Central memory CD8-positive, alpha-beta T cell (primary cell): ENCODE measurements at regions not wholly inside any gene's neighbourhood (a gene's known extent, or its start where the extent isn't known, plus 50 kb on each side); places are given as distances from the start of the nearest gene placed in this dataset.

ENCODE experiments used
- ATAC-seq: fragments of 150-1000 bp; cut with Tn5 transposase; replicated peaks from 2 replicates; pipeline ENCODE4 v1.10.0; 2022; ENCODE audit warnings: mild to moderate bottlenecking, moderate FRiP score, moderate number of reproducible peaks; ENCODE audit not compliant: poor library complexity, severe bottlenecking; ENCODE audit errors: extremely low read depth
- DNase-seq, 2 donors: peaks; one replicate each; pipeline ENCODE4 v3.0.0; 2021; ENCODE audit warnings: low spot score in 2 of 2
- H3K27ac Mint-ChIP-seq: one replicate; pipeline ENCODE4 v1.8.0; 2022; ENCODE audit warnings: low read depth, mild to moderate bottlenecking, moderate library complexity, mixed read lengths
- H3K27me3 Mint-ChIP-seq: one replicate; pipeline ENCODE4 v1.8.0; 2022; ENCODE audit warnings: mixed read lengths
- H3K36me3 Mint-ChIP-seq: one replicate; pipeline ENCODE4 v1.8.0; 2022; ENCODE audit warnings: mild to moderate bottlenecking, moderate library complexity, mixed read lengths; ENCODE audit not compliant: insufficient read depth
- H3K4me1 Mint-ChIP-seq: one replicate; pipeline ENCODE4 v1.8.0; 2022; ENCODE audit warnings: mixed read lengths
- H3K4me3 Mint-ChIP-seq: one replicate; pipeline ENCODE4 v1.8.0; 2022; ENCODE audit warnings: mild to moderate bottlenecking, moderate library complexity, mixed read lengths
- H3K9me3 Mint-ChIP-seq: one replicate; pipeline ENCODE4 v1.8.0; 2022; ENCODE audit warnings: mixed read lengths

- Mint-ChIP-seq H3K27ac (no peak overlapping the region), H3K9me3 (no peaks in the 10 kb centered on the region), H3K36me3 (no peaks in the 10 kb centered on the region), H3K4me3 (no peak overlapping the region), H3K27me3 (peaks cover 9% of the 10 kb centered on the region), H3K4me1 (no peaks in the 10 kb centered on the region)
- DNase-seq (no peak), ATAC-seq (no peak)
Measured at GRCh38 chr11:69377029-69377952, 83.3 kb downstream of the MYEOV start.

GRCh38 chr11:69377953-69378302, 84.0 kb downstream of the MYEOV start:
- Mint-ChIP-seq H3K4me3 (no peak overlapping the region), H3K27ac (no peak overlapping the region), H3K9me3 (no peaks in the 10 kb centered on the region), H3K36me3 (no peaks in the 10 kb centered on the region), H3K27me3 (peaks cover 2% of the 10 kb centered on the region), H3K4me1 (no peaks in the 10 kb centered on the region)
- no peak for ATAC-seq
- DNase-seq: no peak

- H3K4me1 Mint-ChIP-seq: no peaks in the 10 kb centered on the region
- H3K36me3 Mint-ChIP-seq: no peaks in the 10 kb centered on the region
- H3K9me3 Mint-ChIP-seq: no peaks in the 10 kb centered on the region
- no peak overlapping the region for H3K27ac Mint-ChIP-seq
- H3K4me3 Mint-ChIP-seq: no peak overlapping the region
- no peaks in the 10 kb centered on the region for H3K27me3 Mint-ChIP-seq
- DNase-seq: no peak
- no peak for ATAC-seq
Measured at GRCh38 chr11:69378303-69379141, 84.6 kb downstream of the MYEOV start.

- Mint-ChIP-seq H3K4me1 (no peaks in the 10 kb centered on the region), H3K4me3 (no peak overlapping the region), H3K36me3 (no peaks in the 10 kb centered on the region), H3K27me3 (no peaks in the 10 kb centered on the region), H3K27ac (no peak overlapping the region), H3K9me3 (no peaks in the 10 kb centered on the region)
- no peak for DNase-seq
- no peak for ATAC-seq
Measured at GRCh38 chr11:69380451-69380901, 86.5 kb downstream of the MYEOV start.

- Mint-ChIP-seq H3K27me3 (no peaks in the 10 kb centered on the region), H3K4me3 (no peak overlapping the region), H3K4me1 (no peaks in the 10 kb centered on the region), H3K36me3 (no peaks in the 10 kb centered on the region), H3K9me3 (no peaks in the 10 kb centered on the region), H3K27ac (no peak overlapping the region)
- DNase-seq (no peak), ATAC-seq (no peak)
Measured at GRCh38 chr11:69380921-69381581, 87.1 kb downstream of the MYEOV start.

- Mint-ChIP-seq H3K27me3 (no peaks in the 10 kb centered on the region), H3K4me3 (no peak overlapping the region)
- no peak for ATAC-seq
Measured at GRCh38 chr11:69381681-69382130, 87.8 kb downstream of the MYEOV start.

GRCh38 chr11:69382131-69383128, 88.5 kb downstream of the MYEOV start:
- Mint-ChIP-seq H3K27ac (no peak overlapping the region), H3K27me3 (no peaks in the 10 kb centered on the region), H3K36me3 (no peaks in the 10 kb centered on the region), H3K4me1 (no peaks in the 10 kb centered on the region), H3K9me3 (peaks cover 4% of the 10 kb centered on the region), H3K4me3 (no peak overlapping the region)
- no peak for ATAC-seq
- DNase-seq: no peak

More at GRCh38 chr11:69381681-69382130, 87.8 kb downstream of the MYEOV start:
- Mint-ChIP-seq H3K9me3 (no peaks in the 10 kb centered on the region), H3K4me1 (no peaks in the 10 kb centered on the region), H3K27ac (no peak overlapping the region), H3K36me3 (no peaks in the 10 kb centered on the region)
- no peak for DNase-seq

GRCh38 chr11:69383372-69384250, 89.7 kb downstream of the MYEOV start:
- H3K36me3 Mint-ChIP-seq: no peaks in the 10 kb centered on the region
- no peak for ATAC-seq
- no peak overlapping the region for H3K27ac Mint-ChIP-seq
- no peaks in the 10 kb centered on the region for H3K27me3 Mint-ChIP-seq
- H3K4me3 Mint-ChIP-seq: no peak overlapping the region
- no peaks in the 10 kb centered on the region for H3K4me1 Mint-ChIP-seq
- H3K9me3 Mint-ChIP-seq: peaks cover 15% of the 10 kb centered on the region
- no peak for DNase-seq

- Mint-ChIP-seq H3K27ac (no peak overlapping the region), H3K4me3 (no peak overlapping the region), H3K4me1 (no peaks in the 10 kb centered on the region), H3K27me3 (no peaks in the 10 kb centered on the region), H3K36me3 (no peaks in the 10 kb centered on the region), H3K9me3 (peaks cover 23% of the 10 kb centered on the region)
- DNase-seq (no peak), ATAC-seq (no peak)
Measured at GRCh38 chr11:69384251-69385143, 90.5 kb downstream of the MYEOV start.

- ATAC-seq (no peak), DNase-seq (no peak)
- Mint-ChIP-seq H3K27me3 (no peaks in the 10 kb centered on the region), H3K36me3 (no peaks in the 10 kb centered on the region), H3K4me3 (no peak overlapping the region), H3K27ac (no peak overlapping the region), H3K4me1 (no peaks in the 10 kb centered on the region), H3K9me3 (peaks cover 23% of the 10 kb centered on the region)
Measured at GRCh38 chr11:69385144-69385820, 91.3 kb downstream of the MYEOV start.
